Liver (tissue), 7 donors: ENCODE measurements at regions not wholly inside any gene's neighbourhood (a gene's known extent, or its start where the extent isn't known, plus 50 kb on each side); places are given as distances from the start of the nearest gene placed in this dataset.

ENCODE experiments used
- DNase-seq: peaks from one replicate; pipeline ENCODE4 v3.0.0-alpha.2; 2017; ENCODE audit warnings: low spot score
- H3K27ac ChIP-seq, 2 donors: one replicate each; pipeline ENCODE4 v1.7.0; 2013; ENCODE audit warnings: inconsistent platforms in 2 of 2, low read length in 2 of 2, control low read depth in 1 of 2, low read depth in 1 of 2, mild to moderate bottlenecking in 1 of 2
- H3K27me3 ChIP-seq, 4 donors: one replicate each; pipeline versions ENCODE4 v1.6.1 to v1.7.0; 2013; ENCODE audit warnings: low read length in 3 of 4, inconsistent platforms in 1 of 4, mild to moderate bottlenecking in 1 of 4, moderate library complexity in 1 of 4; ENCODE audit not compliant: control insufficient read depth in 4 of 4, insufficient read depth in 4 of 4
- H3K36me3 ChIP-seq, 4 donors: one replicate each; pipeline versions ENCODE4 v1.6.1 to v1.7.0; 2013; ENCODE audit warnings: low read length in 3 of 4, mild to moderate bottlenecking in 3 of 4, low read depth in 1 of 4, moderate library complexity in 1 of 4; ENCODE audit not compliant: control insufficient read depth in 4 of 4, insufficient read depth in 3 of 4
- H3K4me1 ChIP-seq, 4 donors: one replicate each; pipeline versions ENCODE4 v1.6.1 to v1.7.0; 2013; ENCODE audit warnings: low read length in 3 of 4, mild to moderate bottlenecking in 3 of 4, moderate library complexity in 1 of 4; ENCODE audit not compliant: control insufficient read depth in 4 of 4, insufficient read depth in 4 of 4
- H3K4me3 ChIP-seq, 3 donors: one replicate each; pipeline versions ENCODE4 v1.6.1 to v1.7.0; 2013; ENCODE audit warnings: low read length in 3 of 3, control low read depth in 1 of 3, low read depth in 1 of 3, mild to moderate bottlenecking in 1 of 3
- H3K9ac ChIP-seq, 2 donors: one replicate each; pipeline ENCODE4 v1.7.0; 2013; ENCODE audit warnings: low read length in 2 of 2, mild to moderate bottlenecking in 2 of 2, moderate library complexity in 2 of 2, control low read depth in 1 of 2, low read depth in 1 of 2
- H3K9me3 ChIP-seq, 4 donors: one replicate each; pipeline versions ENCODE4 v1.6.1 to v1.7.0; 2013; ENCODE audit warnings: low read length in 3 of 4; ENCODE audit not compliant: control insufficient read depth in 4 of 4
- FOXA1 ChIP-seq: IDR thresholded peaks from 2 replicates; pipeline ENCODE4 v1.6.1; 2016; ENCODE audit warnings: antibody characterized with exemption
- FOXA2 ChIP-seq: IDR thresholded peaks from 2 replicates; pipeline ENCODE4 v1.6.1; 2016; ENCODE audit warnings: antibody characterized with exemption
- GABPA ChIP-seq, 2 donors: IDR thresholded peaks in 1 of 2; conservative IDR thresholded peaks in 1 of 2; 2 replicates each; pipeline ENCODE4 v1.6.1; 2016; ENCODE audit warnings: antibody characterized with exemption in 2 of 2, mild to moderate bottlenecking in 1 of 2, moderate library complexity in 1 of 2
- HNF4G ChIP-seq: IDR thresholded peaks from 2 replicates; pipeline ENCODE4 v1.6.1; 2016; ENCODE audit warnings: antibody characterized with exemption
- NR2F2 ChIP-seq: IDR thresholded peaks from 2 replicates; pipeline ENCODE4 v1.6.1; 2016; ENCODE audit warnings: antibody characterized with exemption
- SP1 ChIP-seq: IDR thresholded peaks from 2 replicates; pipeline ENCODE4 v1.6.1; 2018; ENCODE audit warnings: antibody characterized with exemption, mild to moderate bottlenecking
- WGBS: extraction: QIAGEN DNeasy Blood & Tissue Kit; methylation state at CpG from one replicate; pipeline ENCODE4 v1.1.7; 2013; 5-methylcytosine and 5-hydroxymethylcytosine counted together
- TF ChIP-seq, protein P1 (sequence below): IDR thresholded peaks from 2 replicates; pipeline ENCODE4 v1.6.1; 2016; ENCODE audit warnings: antibody characterized with exemption
- TF ChIP-seq, protein P2 (sequence below): IDR thresholded peaks from 2 replicates; pipeline ENCODE4 v1.6.1; 2016; ENCODE audit warnings: antibody characterized with exemption, mild to moderate bottlenecking
- donor health status: healthy.
- donor health status: healthy.
- donor health status: healthy.
- donor health status: healthy.

DNA sequence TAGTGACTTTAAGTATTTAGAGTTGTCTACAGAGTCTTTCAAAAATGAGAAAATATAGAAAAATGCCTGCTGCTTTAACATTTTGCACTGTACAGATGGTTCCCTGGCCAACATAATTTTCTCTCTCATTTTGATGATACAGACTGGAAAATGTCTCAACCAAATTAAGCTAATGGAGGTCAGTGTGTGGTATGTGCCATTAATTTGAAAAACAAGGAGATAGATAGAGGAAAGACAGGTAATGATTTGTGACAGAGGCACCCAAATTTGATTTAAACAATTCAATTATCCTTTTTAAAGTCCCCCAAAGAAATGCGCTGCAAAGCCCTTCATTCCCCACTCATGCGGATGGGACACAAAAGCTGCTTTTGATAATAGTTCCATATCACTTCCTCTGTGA lies 140.0 kb downstream of the ASCL1 start:
- no peak overlapping the region for H3K27ac ChIP-seq
- no peak for TF ChIP-seq HNF4G
- no peak for TF ChIP-seq GABPA (IDR thresholded peaks at IDR 0.05 in 1 of 2, conservative IDR thresholded peaks at IDR 0.05 in 1 of 2)
- no peak for TF ChIP-seq FOXA2
- TF ChIP-seq, protein P1, sequence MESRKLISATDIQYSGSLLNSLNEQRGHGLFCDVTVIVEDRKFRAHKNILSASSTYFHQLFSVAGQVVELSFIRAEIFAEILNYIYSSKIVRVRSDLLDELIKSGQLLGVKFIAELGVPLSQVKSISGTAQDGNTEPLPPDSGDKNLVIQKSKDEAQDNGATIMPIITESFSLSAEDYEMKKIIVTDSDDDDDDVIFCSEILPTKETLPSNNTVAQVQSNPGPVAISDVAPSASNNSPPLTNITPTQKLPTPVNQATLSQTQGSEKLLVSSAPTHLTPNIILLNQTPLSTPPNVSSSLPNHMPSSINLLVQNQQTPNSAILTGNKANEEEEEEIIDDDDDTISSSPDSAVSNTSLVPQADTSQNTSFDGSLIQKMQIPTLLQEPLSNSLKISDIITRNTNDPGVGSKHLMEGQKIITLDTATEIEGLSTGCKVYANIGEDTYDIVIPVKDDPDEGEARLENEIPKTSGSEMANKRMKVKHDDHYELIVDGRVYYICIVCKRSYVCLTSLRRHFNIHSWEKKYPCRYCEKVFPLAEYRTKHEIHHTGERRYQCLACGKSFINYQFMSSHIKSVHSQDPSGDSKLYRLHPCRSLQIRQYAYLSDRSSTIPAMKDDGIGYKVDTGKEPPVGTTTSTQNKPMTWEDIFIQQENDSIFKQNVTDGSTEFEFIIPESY: no peak
- no peak for TF ChIP-seq NR2F2
- no peak for TF ChIP-seq FOXA1
- TF ChIP-seq, protein P2, sequence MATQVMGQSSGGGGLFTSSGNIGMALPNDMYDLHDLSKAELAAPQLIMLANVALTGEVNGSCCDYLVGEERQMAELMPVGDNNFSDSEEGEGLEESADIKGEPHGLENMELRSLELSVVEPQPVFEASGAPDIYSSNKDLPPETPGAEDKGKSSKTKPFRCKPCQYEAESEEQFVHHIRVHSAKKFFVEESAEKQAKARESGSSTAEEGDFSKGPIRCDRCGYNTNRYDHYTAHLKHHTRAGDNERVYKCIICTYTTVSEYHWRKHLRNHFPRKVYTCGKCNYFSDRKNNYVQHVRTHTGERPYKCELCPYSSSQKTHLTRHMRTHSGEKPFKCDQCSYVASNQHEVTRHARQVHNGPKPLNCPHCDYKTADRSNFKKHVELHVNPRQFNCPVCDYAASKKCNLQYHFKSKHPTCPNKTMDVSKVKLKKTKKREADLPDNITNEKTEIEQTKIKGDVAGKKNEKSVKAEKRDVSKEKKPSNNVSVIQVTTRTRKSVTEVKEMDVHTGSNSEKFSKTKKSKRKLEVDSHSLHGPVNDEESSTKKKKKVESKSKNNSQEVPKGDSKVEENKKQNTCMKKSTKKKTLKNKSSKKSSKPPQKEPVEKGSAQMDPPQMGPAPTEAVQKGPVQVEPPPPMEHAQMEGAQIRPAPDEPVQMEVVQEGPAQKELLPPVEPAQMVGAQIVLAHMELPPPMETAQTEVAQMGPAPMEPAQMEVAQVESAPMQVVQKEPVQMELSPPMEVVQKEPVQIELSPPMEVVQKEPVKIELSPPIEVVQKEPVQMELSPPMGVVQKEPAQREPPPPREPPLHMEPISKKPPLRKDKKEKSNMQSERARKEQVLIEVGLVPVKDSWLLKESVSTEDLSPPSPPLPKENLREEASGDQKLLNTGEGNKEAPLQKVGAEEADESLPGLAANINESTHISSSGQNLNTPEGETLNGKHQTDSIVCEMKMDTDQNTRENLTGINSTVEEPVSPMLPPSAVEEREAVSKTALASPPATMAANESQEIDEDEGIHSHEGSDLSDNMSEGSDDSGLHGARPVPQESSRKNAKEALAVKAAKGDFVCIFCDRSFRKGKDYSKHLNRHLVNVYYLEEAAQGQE: no peak
- no peak for TF ChIP-seq SP1
- 92% methylated on average over 2 of the region's 2 CpGs for WGBS

GRCh38 chr12:103100257-103100831 lies 142.9 kb downstream of the ASCL1 start:
- no peaks in the 10 kb centered on the region for H3K27me3 ChIP-seq
- H3K4me1 ChIP-seq: no peaks in the 10 kb centered on the region
- WGBS: 73% methylated on average over 11 of the region's 11 CpGs
- no peak overlapping the region for H3K9ac ChIP-seq
- H3K36me3 ChIP-seq: no peaks in the 10 kb centered on the region
- no peak for DNase-seq
- no peaks in the 10 kb centered on the region for H3K9me3 ChIP-seq
- H3K4me3 ChIP-seq: no peak overlapping the region
- TF ChIP-seq, protein P2: no peak
- no peak overlapping the region for H3K27ac ChIP-seq

More for the DNA sequence above, 140.0 kb downstream of the ASCL1 start:
- no peak for DNase-seq
- no peak overlapping the region for H3K4me3 ChIP-seq
- H3K9me3 ChIP-seq: no peaks in the 10 kb centered on the region
- no peaks in the 10 kb centered on the region for H3K27me3 ChIP-seq
- peaks cover 2 to 11% (median 6%) of the 10 kb centered on the region in 4 donors for H3K4me1 ChIP-seq
- no peaks in the 10 kb centered on the region for H3K36me3 ChIP-seq
- no peak overlapping the region for H3K9ac ChIP-seq
